HG03045 (cell line): ENCODE measurements at regions not wholly inside any gene's neighbourhood (a gene's known extent, or its start where the extent isn't known, plus 50 kb on each side); places are given as distances from the start of the nearest gene placed in this dataset.

Source experiments
- ATAC-seq: cut with Tn5 transposase; IDR thresholded peaks from one replicate; pipeline ENCODE4 v1.9.1; 2021; ENCODE audit warnings: mild to moderate bottlenecking, moderate library complexity; ENCODE audit not compliant: unreplicated experiment

GRCh38 chr6:113121571-113121970, 735.6 kb upstream of the MARCKS start:
- no peak for ATAC-seq

GRCh38 chr6:113122060-113122459, 735.1 kb upstream of the MARCKS start:
- no peak for ATAC-seq

GRCh38 chr6:113125626-113126025, 731.5 kb upstream of the MARCKS start:
- ATAC-seq: no peak

- ATAC-seq: no peak
Observed at GRCh38 chr6:113127786-113128419, 729.2 kb upstream of the MARCKS start.

GRCh38 chr6:113128661-113129060, 728.5 kb upstream of the MARCKS start:
- ATAC-seq: no peak

- ATAC-seq: no peak
Observed at GRCh38 chr6:113129991-113130390, 727.2 kb upstream of the MARCKS start.

GRCh38 chr6:113137426-113137825, 719.7 kb upstream of the MARCKS start:
- no peak for ATAC-seq

- no peak for ATAC-seq
Observed at GRCh38 chr6:113140721-113141120, 716.4 kb upstream of the MARCKS start.

GRCh38 chr6:113141901-113142300, 715.2 kb upstream of the MARCKS start:
- no peak for ATAC-seq

- ATAC-seq: no peak
Observed at GRCh38 chr6:113142671-113143174, 714.4 kb upstream of the MARCKS start.

GRCh38 chr6:113143206-113143605, 713.9 kb upstream of the MARCKS start:
- ATAC-seq: no peak

GRCh38 chr6:113144117-113144516, 713.0 kb upstream of the MARCKS start:
- no peak for ATAC-seq

GRCh38 chr6:113146878-113147277, 710.3 kb upstream of the MARCKS start:
- ATAC-seq: no peak

- no peak for ATAC-seq
Observed at GRCh38 chr6:113147544-113147943, 709.6 kb upstream of the MARCKS start.

- no peak for ATAC-seq
Observed at GRCh38 chr6:113148566-113148965, 708.6 kb upstream of the MARCKS start.

- ATAC-seq: no peak
Observed at GRCh38 chr6:113149511-113149910, 707.6 kb upstream of the MARCKS start.

GRCh38 chr6:113160306-113161017, 696.7 kb upstream of the MARCKS start:
- no peak for ATAC-seq

GRCh38 chr6:113161018-113161315, 696.2 kb upstream of the MARCKS start:
- ATAC-seq: no peak

GRCh38 chr6:113162739-113163138, 694.4 kb upstream of the MARCKS start:
- ATAC-seq: no peak

- no peak for ATAC-seq
Observed at GRCh38 chr6:113168057-113168456, 689.1 kb upstream of the MARCKS start.

GRCh38 chr6:113169484-113169883, 687.7 kb upstream of the MARCKS start:
- ATAC-seq: no peak

- ATAC-seq: no peak
Observed at GRCh38 chr6:113170454-113170853, 686.7 kb upstream of the MARCKS start.

- no peak for ATAC-seq
Observed at GRCh38 chr6:113171882-113172281, 685.3 kb upstream of the MARCKS start.
